ENCODE measurements at regions not wholly inside any gene's neighbourhood (a gene's known extent, or its start where the extent isn't known, plus 50 kb on each side); places are given as distances from the start of the nearest gene placed in this dataset.

DNA sequence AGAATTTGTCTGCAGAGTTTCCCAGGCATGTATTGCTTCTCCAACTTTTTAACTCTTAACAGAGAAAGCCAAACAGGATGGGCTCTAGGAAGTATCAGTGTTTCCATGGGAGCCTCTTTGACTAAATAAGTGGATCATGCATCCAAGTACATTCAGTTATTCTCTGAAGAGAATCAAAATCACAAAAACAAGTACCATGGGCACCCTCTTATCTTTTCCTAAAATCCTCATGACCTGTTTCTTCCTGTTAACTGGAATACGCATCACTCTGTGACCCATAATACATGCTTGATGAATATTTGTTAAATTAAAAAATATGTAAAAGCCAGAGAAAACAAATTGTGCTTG, 186.9 kb upstream of the MGMT start:
- H3K36me3 ChIP-seq (ENCODE audit: insufficient read depth, low read length) = no peaks in the 10 kb centered on the region
- H2AFZ ChIP-seq (ENCODE audit: low read depth, low read length) = no peak overlapping the region
- H3K27me3 ChIP-seq (ENCODE audit: insufficient read depth, low read length, poor library complexity) = no peaks in the 10 kb centered on the region
- no peak overlapping the region for H3K4me2 ChIP-seq (ENCODE audit: insufficient read depth, low read length)
- no peaks in the 10 kb centered on the region for H3K4me1 ChIP-seq (ENCODE audit: insufficient read depth, low read length)
- TF ChIP-seq EZH2 (IDR thresholded peaks at IDR 0.05; ENCODE audit: borderline replicate concordance, low read depth, low read length, severe bottlenecking) = no peak
- no peak for TF ChIP-seq CTCF (IDR thresholded peaks at IDR 0.05; ENCODE audit: borderline replicate concordance, extremely low read depth, low read length, poor library complexity, severe bottlenecking)
- H3K9me3 ChIP-seq (ENCODE audit: insufficient read depth, low read length, severe bottlenecking) = peaks cover 5% of the 10 kb centered on the region
- H4K20me1 ChIP-seq (ENCODE audit: insufficient read depth, low read length) = no peaks in the 10 kb centered on the region
- H3K79me2 ChIP-seq (ENCODE audit: insufficient read depth, low read length) = no peaks in the 10 kb centered on the region
- DNase-seq (no peak), ATAC-seq (ENCODE audit: insufficient read depth, low read depth) (no peak)
- H3K27ac ChIP-seq (ENCODE audit: low read length) = no peak overlapping the region
- H3K9ac ChIP-seq (ENCODE audit: low read depth, low read length) = no peak overlapping the region
- H3K4me3 ChIP-seq (ENCODE audit: low read depth in 1 of 2, low read length in 2 of 2) = no peak overlapping the region

- Histone ChIP-seq H3K27ac (ENCODE audit: low read length) (no peak overlapping the region), H3K9me3 (ENCODE audit: insufficient read depth, low read length, severe bottlenecking) (peaks cover 5% of the 10 kb centered on the region), H3K4me2 (ENCODE audit: insufficient read depth, low read length) (no peak overlapping the region), H3K4me3 (ENCODE audit: low read depth in 1 of 2, low read length in 2 of 2) (no peak overlapping the region), H3K79me2 (ENCODE audit: insufficient read depth, low read length) (no peaks in the 10 kb centered on the region), H3K9ac (ENCODE audit: low read depth, low read length) (no peak overlapping the region), H3K27me3 (ENCODE audit: insufficient read depth, low read length, poor library complexity) (no peaks in the 10 kb centered on the region), H3K36me3 (ENCODE audit: insufficient read depth, low read length) (no peaks in the 10 kb centered on the region), H3K4me1 (ENCODE audit: insufficient read depth, low read length) (no peaks in the 10 kb centered on the region), H2AFZ (ENCODE audit: low read depth, low read length) (no peak overlapping the region), H4K20me1 (ENCODE audit: insufficient read depth, low read length) (no peaks in the 10 kb centered on the region)
- TF ChIP-seq CTCF (IDR thresholded peaks at IDR 0.05; ENCODE audit: borderline replicate concordance, extremely low read depth, low read length, poor library complexity, severe bottlenecking) (no peak), EZH2 (IDR thresholded peaks at IDR 0.05; ENCODE audit: borderline replicate concordance, low read depth, low read length, severe bottlenecking) (no peak)
- DNase-seq (no peak), ATAC-seq (ENCODE audit: insufficient read depth, low read depth) (no peak)
Measured at GRCh38 chr10:129280908-129281586, 186.0 kb upstream of the MGMT start.

DNA sequence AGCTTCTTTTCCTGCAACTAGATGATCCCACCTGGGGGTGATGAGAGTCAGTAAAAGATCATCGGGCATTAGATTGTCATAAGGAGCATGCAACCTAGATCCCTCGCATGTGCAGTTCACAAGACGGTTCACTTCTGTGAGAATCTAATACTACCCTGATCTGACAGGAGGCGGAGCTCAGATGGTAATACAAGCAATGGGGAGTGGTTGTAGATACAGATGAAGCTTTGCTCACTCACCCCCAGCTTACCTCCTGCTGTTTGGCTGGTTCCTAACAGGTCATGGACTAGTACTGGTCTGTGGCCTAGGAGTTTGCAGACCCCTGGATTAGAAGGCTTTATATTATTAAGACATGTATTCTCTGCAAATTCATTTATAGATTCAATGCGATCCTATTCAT, 181.6 kb upstream of the MGMT start:
- no peak for DNase-seq
- ATAC-seq (ENCODE audit: insufficient read depth, low read depth) = no peak
- no peak overlapping the region for H3K9ac ChIP-seq (ENCODE audit: low read depth, low read length)
- no peaks in the 10 kb centered on the region for H4K20me1 ChIP-seq (ENCODE audit: insufficient read depth, low read length)
- H3K9me3 ChIP-seq (ENCODE audit: insufficient read depth, low read length, severe bottlenecking) = peaks cover 5% of the 10 kb centered on the region
- TF ChIP-seq CTCF (IDR thresholded peaks at IDR 0.05; ENCODE audit: borderline replicate concordance, extremely low read depth, low read length, poor library complexity, severe bottlenecking) (no peak), EZH2 (IDR thresholded peaks at IDR 0.05; ENCODE audit: borderline replicate concordance, low read depth, low read length, severe bottlenecking) (no peak)
- no peak overlapping the region for H2AFZ ChIP-seq (ENCODE audit: low read depth, low read length)
- H3K79me2 ChIP-seq (ENCODE audit: insufficient read depth, low read length) = no peaks in the 10 kb centered on the region
- no peak overlapping the region for H3K27ac ChIP-seq (ENCODE audit: low read length)
- H3K36me3 ChIP-seq (ENCODE audit: insufficient read depth, low read length) = no peaks in the 10 kb centered on the region
- H3K4me3 ChIP-seq (ENCODE audit: low read depth in 1 of 2, low read length in 2 of 2) = no peak overlapping the region
- no peak overlapping the region for H3K4me2 ChIP-seq (ENCODE audit: insufficient read depth, low read length)
- H3K4me1 ChIP-seq (ENCODE audit: insufficient read depth, low read length) = no peaks in the 10 kb centered on the region
- no peaks in the 10 kb centered on the region for H3K27me3 ChIP-seq (ENCODE audit: insufficient read depth, low read length, poor library complexity)
